Fibroblast of gingiva (primary cell): ENCODE measurements at regions not wholly inside any gene's neighbourhood (a gene's known extent, or its start where the extent isn't known, plus 50 kb on each side); places are given as distances from the start of the nearest gene placed in this dataset.
"Not testable (repeated sequence)": the region's sequence is repeated elsewhere in the genome, so short reads cannot be mapped to it uniquely, and the experiment has no call there.

Source experiments
- DNase-seq: peaks from one replicate; pipeline ENCODE4 v3.0.0-alpha.2; 2011; ENCODE audit warnings: low read depth

GRCh38 chr2:121818546-121818945, 63.1 kb downstream of the TSN start:
- no peak for DNase-seq

- no peak for DNase-seq
Measured at GRCh38 chr2:121819846-121820245, 64.4 kb downstream of the TSN start.

- DNase-seq: no peak
Measured at GRCh38 chr2:121821476-121822158, 66.2 kb downstream of the TSN start.

- DNase-seq: no peak
Measured at GRCh38 chr2:121824264-121824663, 68.8 kb downstream of the TSN start.

- DNase-seq: no peak
Measured at GRCh38 chr2:121825003-121825950, 69.8 kb downstream of the TSN start.

- no peak for DNase-seq
Measured at GRCh38 chr2:121826036-121826435, 70.6 kb downstream of the TSN start.

DNA sequence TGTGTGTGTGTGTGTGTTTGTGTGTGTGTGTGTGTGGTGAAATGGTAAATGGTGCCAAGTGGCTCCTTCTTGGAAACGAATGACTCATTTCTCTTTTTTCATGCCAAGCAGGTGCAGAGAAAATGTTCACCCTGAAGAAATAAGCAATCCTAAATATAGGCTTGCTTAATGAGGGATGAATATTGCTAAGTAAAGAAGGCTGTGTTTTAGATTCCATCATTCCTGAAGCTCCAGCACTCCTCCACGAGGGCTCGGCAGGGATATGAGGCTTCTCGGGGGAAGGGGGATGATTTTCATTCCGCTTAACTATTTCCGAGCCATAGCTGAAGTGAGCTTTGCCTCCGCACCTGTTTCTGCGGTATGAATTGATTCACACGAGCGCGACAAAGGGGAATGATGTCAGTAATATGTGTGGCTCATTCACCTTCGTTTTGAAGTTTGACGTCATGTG, 72.9 kb downstream of the TSN start:
- DNase-seq: no peak

GRCh38 chr2:121830809-121831208, 75.4 kb downstream of the TSN start:
- no peak for DNase-seq

- DNase-seq: no peak
Measured at GRCh38 chr2:121831841-121832240, 76.4 kb downstream of the TSN start.

GRCh38 chr2:121832412-121833357, 77.2 kb downstream of the TSN start:
- DNase-seq: no peak

DNA sequence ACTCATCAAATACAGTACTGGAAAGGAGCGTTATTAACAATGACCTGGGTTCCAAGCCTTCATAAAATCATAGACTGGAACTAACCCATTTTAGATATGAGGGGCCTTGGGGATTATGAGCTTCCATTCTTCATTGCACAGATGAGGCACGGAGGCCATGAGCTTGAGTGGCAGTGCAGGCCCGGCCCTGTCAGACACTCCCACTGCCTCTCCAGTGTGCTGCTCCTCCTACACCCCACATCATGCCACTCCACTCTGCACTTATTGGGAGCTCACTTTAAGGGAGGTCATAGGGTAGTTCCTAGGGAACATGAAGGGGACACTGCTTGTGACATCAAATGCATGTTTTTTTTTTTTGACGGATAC, 77.9 kb downstream of the TSN start:
- no peak for DNase-seq

DNA sequence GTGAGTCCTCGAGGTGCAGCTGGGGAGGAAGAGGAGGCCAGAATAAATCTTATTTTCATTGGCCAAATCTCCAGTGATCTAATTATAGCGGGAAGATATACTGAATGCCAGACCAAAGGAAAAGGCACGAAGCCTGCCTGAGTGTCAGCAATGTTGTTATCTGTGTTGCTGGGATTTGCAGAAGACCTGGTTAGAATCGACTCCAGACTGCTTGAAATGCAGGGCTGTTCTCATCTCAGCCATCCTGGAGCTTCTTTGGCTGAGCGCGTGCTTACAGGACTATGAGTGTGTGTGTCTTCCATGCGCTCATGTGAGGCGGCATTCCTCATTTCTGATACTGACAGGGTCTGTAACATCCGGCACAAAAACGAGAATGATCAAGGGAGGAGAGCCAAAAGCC, 81.2 kb downstream of the TSN start:
- no peak for DNase-seq

DNA sequence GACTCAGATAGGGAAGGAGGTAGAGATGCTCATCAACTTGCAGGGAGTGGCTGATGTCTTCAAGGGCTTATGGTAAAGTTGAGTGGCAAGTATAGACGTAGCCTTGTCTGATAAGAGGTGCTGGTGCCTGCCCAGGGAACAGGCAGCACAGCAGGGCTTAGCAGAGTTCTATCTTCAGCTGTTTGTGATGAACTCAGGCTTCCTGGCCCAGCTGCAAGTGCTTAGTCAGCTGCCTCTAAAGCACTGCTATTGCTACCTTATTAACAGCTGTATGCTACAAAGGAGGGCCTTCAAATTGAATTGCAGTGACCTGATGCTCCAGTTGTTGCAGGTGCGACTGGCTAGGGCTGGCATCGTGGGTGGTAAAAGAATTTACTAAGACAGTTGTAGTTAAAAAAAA, 82.1 kb downstream of the TSN start:
- no peak for DNase-seq

DNA sequence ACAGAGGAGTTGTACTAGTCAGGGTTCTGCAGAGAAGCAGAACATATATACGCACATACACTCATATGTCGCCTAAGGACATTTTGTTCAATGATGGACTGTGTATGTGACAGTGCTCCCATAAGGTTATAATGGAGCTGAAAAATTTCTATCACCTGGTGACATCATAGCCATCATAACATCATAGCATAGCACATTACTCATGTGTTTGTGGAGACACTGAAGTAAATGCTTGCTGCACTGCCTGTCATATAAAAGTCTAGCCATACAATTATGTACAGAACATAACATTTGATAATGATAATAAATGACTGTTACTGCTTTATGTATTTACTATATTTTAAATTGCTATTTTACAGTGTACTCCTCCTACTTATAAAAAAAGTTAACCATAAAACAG, 83.1 kb downstream of the TSN start:
- no peak for DNase-seq

DNA sequence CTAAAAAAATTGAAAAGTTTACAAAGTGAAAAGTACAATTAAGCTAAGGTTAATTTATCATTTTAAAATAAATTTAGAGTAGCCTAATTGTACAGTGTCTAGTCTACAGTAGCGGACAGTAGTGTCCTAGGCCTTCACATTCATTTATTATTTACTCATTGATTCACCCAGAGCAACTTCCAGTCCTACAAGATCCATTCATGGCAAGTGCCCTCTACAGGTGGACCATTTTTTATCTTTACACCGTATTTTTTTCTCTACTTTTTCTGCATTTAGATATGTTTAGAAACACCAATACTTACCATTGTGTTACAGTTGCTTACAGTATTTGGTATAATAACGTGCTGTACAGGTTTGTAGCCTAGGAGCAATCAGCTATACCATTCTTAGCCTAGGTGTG, 84.1 kb downstream of the TSN start:
- no peak for DNase-seq

DNA sequence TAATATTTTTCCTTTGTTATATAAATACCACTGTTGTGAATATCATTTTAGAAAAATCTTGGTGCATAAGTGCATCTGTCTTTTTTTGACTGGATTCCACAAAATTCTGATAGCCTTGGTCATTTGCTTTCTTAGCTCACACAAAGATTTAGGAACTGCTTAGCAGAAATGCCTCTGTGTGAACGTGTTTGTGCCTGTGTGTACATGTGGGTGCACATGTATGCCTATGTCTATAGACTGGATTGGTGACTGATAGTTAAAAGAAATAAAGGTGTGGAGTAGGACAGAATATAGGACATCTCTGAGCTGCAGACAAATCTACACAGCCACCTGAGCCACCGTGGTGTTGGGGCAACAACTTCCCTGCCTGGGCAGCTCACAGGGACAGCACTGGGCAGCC, 93.8 kb downstream of the TSN start:
- no peak for DNase-seq

GRCh38 chr2:121853149-121853548, 97.7 kb downstream of the TSN start:
- not testable (repeated sequence) for DNase-seq

- DNase-seq: no peak
Measured at GRCh38 chr2:121855510-121855909, 100.1 kb downstream of the TSN start.

GRCh38 chr2:121856360-121856759, 100.9 kb downstream of the TSN start:
- no peak for DNase-seq

- no peak for DNase-seq
Measured at GRCh38 chr2:121858369-121858768, 102.9 kb downstream of the TSN start.

GRCh38 chr2:121858847-121859246, 103.4 kb downstream of the TSN start:
- no peak for DNase-seq

DNA sequence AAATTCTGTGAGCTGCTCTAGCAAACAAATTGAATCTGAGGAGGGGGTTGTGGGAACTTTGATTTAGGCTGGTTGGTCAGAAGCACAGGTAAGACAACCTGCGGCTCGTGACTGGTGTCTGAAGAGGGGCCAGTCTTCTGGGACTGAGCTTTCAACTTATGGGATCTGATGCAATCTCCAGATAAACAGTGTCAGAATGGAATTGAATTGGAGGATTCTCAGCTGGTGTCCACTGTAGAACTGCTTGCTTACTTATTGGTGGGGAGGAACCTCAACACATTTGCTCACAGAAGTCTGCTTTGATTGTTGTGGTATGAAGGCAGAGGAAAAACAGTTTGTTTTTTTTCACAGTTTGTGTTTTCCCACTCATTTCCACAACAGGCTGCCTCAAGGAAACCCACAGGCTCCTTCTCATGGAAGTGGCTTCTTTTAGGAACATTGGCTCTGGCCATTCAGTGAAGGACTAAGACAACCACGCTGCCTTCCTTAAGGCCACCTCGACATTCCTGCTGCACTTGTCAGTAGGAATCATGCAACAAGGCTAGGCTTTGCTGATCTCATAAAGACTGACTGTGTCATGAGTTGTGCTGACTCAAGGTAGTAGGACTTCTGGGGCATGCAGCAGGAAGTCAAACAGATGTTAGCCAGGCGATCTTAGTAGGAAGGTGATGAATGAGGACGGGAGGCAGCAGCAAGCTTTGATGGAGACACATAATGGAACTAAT, 104.7 kb downstream of the TSN start:
- DNase-seq: peak; percentile 4
